PFSK-1 (cell line): ENCODE measurements at regions not wholly inside any gene's neighbourhood (a gene's known extent, or its start where the extent isn't known, plus 50 kb on each side); places are given as distances from the start of the nearest gene placed in this dataset.

Experiments
- POLR2AphosphoS5 ChIP-seq: IDR thresholded peaks from 2 replicates; pipeline ENCODE4 v1.6.1; 2012; ENCODE audit warnings: low read depth, mild to moderate bottlenecking, control low read depth, low read length, moderate library complexity
- SIN3A ChIP-seq: IDR thresholded peaks from 2 replicates; pipeline ENCODE4 v1.6.1; 2012; ENCODE audit warnings: mild to moderate bottlenecking, low read length, moderate library complexity, borderline replicate concordance; ENCODE audit not compliant: insufficient read depth
- TAF1 ChIP-seq: IDR thresholded peaks from 2 replicates; pipeline ENCODE4 v1.6.1; 2012; ENCODE audit warnings: low read length, control low read depth, borderline replicate concordance; ENCODE audit not compliant: insufficient read depth
- TF ChIP-seq, protein P1 (sequence below), 2 experiments: IDR thresholded peaks; 2 replicates each; pipeline versions ENCODE4 v1.6.1 to v1.8.0; 2011 to 2012; ENCODE audit warnings: low read depth in 2 of 2, low read length in 2 of 2, control low read depth in 1 of 2, inconsistent platforms in 1 of 2, mild to moderate bottlenecking in 1 of 2, moderate library complexity in 1 of 2; ENCODE audit not compliant: insufficient read depth in 1 of 2

DNA sequence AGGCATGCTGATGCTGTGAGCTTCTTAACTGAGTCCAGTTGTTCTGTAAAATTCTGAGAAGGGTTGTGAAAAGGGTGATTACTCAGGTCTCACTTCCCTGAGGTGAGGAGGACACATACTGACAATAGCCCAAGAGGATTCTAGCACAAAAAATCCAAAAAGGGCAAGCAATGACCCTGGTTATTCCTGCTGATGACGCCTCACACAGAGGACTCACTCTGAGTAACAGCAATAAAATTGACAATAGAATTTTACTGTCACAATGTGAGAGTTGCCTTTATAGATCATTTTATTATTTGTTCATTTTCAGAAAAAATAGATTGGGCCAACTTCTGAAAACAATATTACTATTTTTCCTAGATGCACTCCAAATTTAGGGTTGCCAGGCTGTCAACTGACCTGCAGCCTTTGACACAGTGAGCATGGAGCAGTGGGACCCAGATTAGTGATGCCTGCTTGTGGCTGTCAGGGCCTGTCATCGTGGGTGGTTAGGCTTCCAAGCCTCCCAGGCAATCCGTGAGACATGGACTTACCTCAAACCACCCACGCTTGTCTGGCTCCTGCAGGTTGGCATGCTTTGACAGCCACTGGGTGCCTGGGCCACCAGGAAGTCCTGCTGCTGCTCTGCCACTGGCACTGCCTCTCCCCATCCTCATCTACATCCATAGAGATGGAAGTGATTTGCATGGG is 396.0 kb upstream of the THBS1 start:
- TF ChIP-seq TAF1 (no peak), SIN3A (no peak), POLR2AphosphoS5 (no peak)
- TF ChIP-seq, protein P1, sequence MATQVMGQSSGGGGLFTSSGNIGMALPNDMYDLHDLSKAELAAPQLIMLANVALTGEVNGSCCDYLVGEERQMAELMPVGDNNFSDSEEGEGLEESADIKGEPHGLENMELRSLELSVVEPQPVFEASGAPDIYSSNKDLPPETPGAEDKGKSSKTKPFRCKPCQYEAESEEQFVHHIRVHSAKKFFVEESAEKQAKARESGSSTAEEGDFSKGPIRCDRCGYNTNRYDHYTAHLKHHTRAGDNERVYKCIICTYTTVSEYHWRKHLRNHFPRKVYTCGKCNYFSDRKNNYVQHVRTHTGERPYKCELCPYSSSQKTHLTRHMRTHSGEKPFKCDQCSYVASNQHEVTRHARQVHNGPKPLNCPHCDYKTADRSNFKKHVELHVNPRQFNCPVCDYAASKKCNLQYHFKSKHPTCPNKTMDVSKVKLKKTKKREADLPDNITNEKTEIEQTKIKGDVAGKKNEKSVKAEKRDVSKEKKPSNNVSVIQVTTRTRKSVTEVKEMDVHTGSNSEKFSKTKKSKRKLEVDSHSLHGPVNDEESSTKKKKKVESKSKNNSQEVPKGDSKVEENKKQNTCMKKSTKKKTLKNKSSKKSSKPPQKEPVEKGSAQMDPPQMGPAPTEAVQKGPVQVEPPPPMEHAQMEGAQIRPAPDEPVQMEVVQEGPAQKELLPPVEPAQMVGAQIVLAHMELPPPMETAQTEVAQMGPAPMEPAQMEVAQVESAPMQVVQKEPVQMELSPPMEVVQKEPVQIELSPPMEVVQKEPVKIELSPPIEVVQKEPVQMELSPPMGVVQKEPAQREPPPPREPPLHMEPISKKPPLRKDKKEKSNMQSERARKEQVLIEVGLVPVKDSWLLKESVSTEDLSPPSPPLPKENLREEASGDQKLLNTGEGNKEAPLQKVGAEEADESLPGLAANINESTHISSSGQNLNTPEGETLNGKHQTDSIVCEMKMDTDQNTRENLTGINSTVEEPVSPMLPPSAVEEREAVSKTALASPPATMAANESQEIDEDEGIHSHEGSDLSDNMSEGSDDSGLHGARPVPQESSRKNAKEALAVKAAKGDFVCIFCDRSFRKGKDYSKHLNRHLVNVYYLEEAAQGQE (IDR thresholded peaks at IDR 0.05; ENCODE audit: insufficient read depth in 1 of 2, low read depth in 2 of 2, low read length in 2 of 2): no peak
